IMR-90 (cell line): ENCODE measurements at regions not wholly inside any gene's neighbourhood (a gene's known extent, or its start where the extent isn't known, plus 50 kb on each side); places are given as distances from the start of the nearest gene placed in this dataset.

Experiments used
- ATAC-seq: fragments of 200-7000 bp; cut with Tn5 transposase; 2 replicates; pipeline ENCODE4 v1.9.1; 2020; ENCODE audit warnings: low read depth, mild to moderate bottlenecking, moderate library complexity
- BruUV-seq: library from RNA; stranded (reverse); fragments of 400-500 nt; replicated peaks from 2 replicates; lab custom pipeline; 2021; lab: Mats Ljungman, UMichigan
- CTCF ChIA-PET: fragments of 300-600 bp; formaldehyde crosslinking; extraction: SDS; loops from one replicate; lab custom pipeline; 2021; ENCODE audit warnings: antibody characterized with exemption; lab: Yijun Ruan, JAX
- POLR2A ChIA-PET: fragments of 300-600 bp; sonication (Branson Sonifier 250); formaldehyde crosslinking; loops from one replicate; lab custom pipeline; 2022; ENCODE audit warnings: antibody characterized with exemption; ENCODE audit not compliant: unreplicated experiment; lab: Charles Lee
- DNase-seq: peaks from one replicate; pipeline ENCODE4 v3.0.0; 2013
- H2AFZ ChIP-seq: replicated peaks from 2 replicates; pipeline ENCODE3; 2013; ENCODE audit warnings: low read length, mild to moderate bottlenecking; ENCODE audit not compliant: poor library complexity
- H2AK5ac ChIP-seq: 2 replicates; pipeline ENCODE4 v1.6.1; 2013; ENCODE audit warnings: low read depth, low read length, inconsistent platforms
- H2AK9ac ChIP-seq: replicated peaks from 2 replicates; pipeline ENCODE3; 2013; ENCODE audit warnings: mild to moderate bottlenecking, low read depth, low read length, moderate library complexity; ENCODE audit not compliant: poor library complexity
- H2BK120ac ChIP-seq: 2 replicates; pipeline ENCODE4 v1.6.1; 2013; ENCODE audit warnings: low read depth, low read length, inconsistent platforms
- H2BK15ac ChIP-seq: 3 replicates; pipeline ENCODE4 v1.6.1; 2013; ENCODE audit warnings: low read depth, low read length, inconsistent platforms
- H2BK20ac ChIP-seq: 2 replicates; pipeline ENCODE4 v1.6.1; 2013; ENCODE audit warnings: low read depth, mild to moderate bottlenecking, inconsistent platforms, low read length, moderate library complexity
- H2BK5ac ChIP-seq: 2 replicates; pipeline ENCODE4 v1.6.1; 2013; ENCODE audit warnings: mild to moderate bottlenecking, low read depth, low read length, inconsistent platforms; ENCODE audit not compliant: poor library complexity, severe bottlenecking
- H3K14ac ChIP-seq: replicated peaks from 2 replicates; pipeline ENCODE4 v1.6.1; 2013; ENCODE audit warnings: low read depth, low read length, inconsistent platforms
- H3K18ac ChIP-seq: 2 replicates; pipeline ENCODE4 v1.6.1; 2013; ENCODE audit warnings: low read depth, low read length, control low read depth
- H3K23ac ChIP-seq: 2 replicates; pipeline ENCODE4 v1.6.1; 2013; ENCODE audit warnings: low read depth, low read length, inconsistent platforms
- H3K27ac ChIP-seq: 2 replicates; pipeline ENCODE4 v1.5.1; 2013; ENCODE audit warnings: mild to moderate bottlenecking, control low read depth, low read length; ENCODE audit not compliant: insufficient read depth
- H3K27me3 ChIP-seq: 2 replicates; pipeline ENCODE4 v1.6.1; 2013; ENCODE audit warnings: low read length; ENCODE audit not compliant: control insufficient read depth, insufficient read depth
- H3K36me3 ChIP-seq: 2 replicates; pipeline ENCODE4 v1.6.1; 2013; ENCODE audit warnings: low read length, mixed read lengths; ENCODE audit not compliant: control insufficient read depth, insufficient read depth
- H3K4ac ChIP-seq: 2 replicates; pipeline ENCODE4 v1.6.1; 2013; ENCODE audit warnings: low read depth, low read length, inconsistent platforms
- H3K4me1 ChIP-seq: 2 replicates; pipeline ENCODE4 v1.6.1; 2013; ENCODE audit warnings: low read length, mixed read lengths; ENCODE audit not compliant: control insufficient read depth, insufficient read depth
- H3K4me2 ChIP-seq: 2 replicates; pipeline ENCODE4 v1.6.1; 2013; ENCODE audit warnings: low read depth, mild to moderate bottlenecking, control low read depth, low read length, moderate library complexity
- H3K4me3 ChIP-seq: 2 replicates; pipeline ENCODE4 v1.5.1; 2013; ENCODE audit warnings: low read depth, mild to moderate bottlenecking, control low read depth, low read length, moderate library complexity; ENCODE audit not compliant: insufficient read depth
- H3K56ac ChIP-seq: 2 replicates; pipeline ENCODE4 v1.6.1; 2013; ENCODE audit warnings: low read length, inconsistent platforms; ENCODE audit not compliant: insufficient read depth; ENCODE audit errors: extremely low read depth
- H3K79me1 ChIP-seq, 2 experiments: 2 replicates each; pipeline ENCODE4 v1.6.1; 2013; ENCODE audit warnings: low read length in 2 of 2, inconsistent platforms in 1 of 2, low read depth in 1 of 2
- H3K9ac ChIP-seq: 2 replicates; pipeline ENCODE4 v1.6.1; 2013; ENCODE audit warnings: low read depth, low read length, control low read depth
- H3K9me1 ChIP-seq: 2 replicates; pipeline ENCODE4 v1.6.1; 2013; ENCODE audit warnings: low read length, inconsistent platforms; ENCODE audit not compliant: insufficient read depth
- H3K9me3 ChIP-seq: 2 replicates; pipeline ENCODE4 v1.6.1; 2013; ENCODE audit warnings: low read length; ENCODE audit not compliant: control insufficient read depth, insufficient read depth
- H4K20me1 ChIP-seq: 2 replicates; pipeline ENCODE4 v1.6.1; 2013; ENCODE audit warnings: low read length, inconsistent platforms; ENCODE audit not compliant: insufficient read depth
- H4K5ac ChIP-seq: 2 replicates; pipeline ENCODE4 v1.6.1; 2013; ENCODE audit warnings: mild to moderate bottlenecking, low read depth, low read length, control low read depth
- H4K8ac ChIP-seq, 2 experiments: 2 replicates each; pipeline ENCODE4 v1.6.1; 2013; ENCODE audit warnings: low read depth in 2 of 2, low read length in 2 of 2, control low read depth in 1 of 2, inconsistent platforms in 1 of 2
- H4K91ac ChIP-seq: 2 replicates; pipeline ENCODE4 v1.6.1; 2013; ENCODE audit warnings: low read depth, low read length, inconsistent platforms; ENCODE audit not compliant: insufficient read depth
- BHLHE40 ChIP-seq: fragments of 150-350 bp; IDR thresholded peaks from 2 replicates; pipeline ENCODE4 v1.6.1; 2016; ENCODE audit warnings: mild to moderate bottlenecking, low read depth, low read length
- MAFK ChIP-seq: IDR thresholded peaks from 2 replicates; pipeline ENCODE4 v1.6.1; 2012; ENCODE audit warnings: low read depth, low read length, improper control_type of control experiment
- MXI1 ChIP-seq: IDR thresholded peaks from 2 replicates; pipeline ENCODE4 v1.6.1; 2012; ENCODE audit warnings: low read depth, mild to moderate bottlenecking, low read length, moderate library complexity, borderline replicate concordance
- RAD21 ChIP-seq: IDR thresholded peaks from 2 replicates; pipeline ENCODE4 v1.6.1; 2012; ENCODE audit warnings: low read length, improper control_type of control experiment
- RCOR1 ChIP-seq: IDR thresholded peaks from 2 replicates; pipeline ENCODE4 v1.6.1; 2012; ENCODE audit warnings: mild to moderate bottlenecking, low read length, improper control_type of control experiment; ENCODE audit not compliant: insufficient replicate concordance
- WGBS, 2 experiments: methylation state at CpG; one replicate each; pipeline versions ENCODE4 v1.1.5 to v1.1.7; 2013; ENCODE audit warnings: missing lambda C conversion rate in 2 of 2; ENCODE audit not compliant: insufficient read length in 1 of 2; ENCODE audit errors: extremely low coverage in 2 of 2; 5-methylcytosine and 5-hydroxymethylcytosine counted together
- dilution Hi-C: fragments of 300-500 bp; cut with HindIII; formaldehyde crosslinking; loops from one replicate; pipeline ENCODE4 v1.14.3; 2018; ENCODE audit warnings: low sequenced_read_pairs; ENCODE audit not compliant: unreplicated experiment
- in situ Hi-C: fragments of 300-500 bp; cut with MboI; formaldehyde crosslinking; loops from 3 replicates; pipeline ENCODE4 v1.14.3; 2019; ENCODE audit warnings: low sequenced_read_pairs, inconsistent platforms, mixed read lengths
- intact Hi-C: fragments of 100-400 bp; cut with micrococcal nuclease; formaldehyde crosslinking; loops from 2 replicates; pipeline ENCODE4 v1.10.0; 2022
- TF ChIP-seq, protein P1 (sequence below): fragments of 150-350 bp; IDR thresholded peaks from 2 replicates; pipeline ENCODE4 v1.6.1; 2016; ENCODE audit warnings: low read depth, mild to moderate bottlenecking, low read length, moderate library complexity, borderline replicate concordance

GRCh38 chr1:5765997-5766913 lies 226.0 kb downstream of the NPHP4 start:
- Histone ChIP-seq H4K8ac (no peak overlapping the region), H3K9me1 (no peaks in the 10 kb centered on the region), H4K20me1 (no peaks in the 10 kb centered on the region), H3K56ac (no peak overlapping the region), H3K4me2 (no peak overlapping the region), H3K23ac (no peak overlapping the region), H2AFZ (no peak overlapping the region), H3K9ac (no peak overlapping the region), H4K91ac (no peak overlapping the region), H3K79me1 (no peaks in the 10 kb centered on the region), H3K27ac (no peak overlapping the region), H3K14ac (no peak overlapping the region), H3K4me1 (no peaks in the 10 kb centered on the region), H2BK120ac (no peak overlapping the region), H2BK15ac (no peak overlapping the region), H2BK20ac (no peak overlapping the region), H2BK5ac (no peak overlapping the region), H4K5ac (no peak overlapping the region), H2AK9ac (no peak overlapping the region), H3K4me3 (no peak overlapping the region), H3K9me3 (peaks cover 35% of the 10 kb centered on the region), H3K27me3 (no peaks in the 10 kb centered on the region), H2AK5ac (no peak overlapping the region), H3K4ac (no peak overlapping the region), H3K18ac (no peak overlapping the region), H3K36me3 (no peaks in the 10 kb centered on the region)
- ATAC-seq (no peak), DNase-seq (no peak)
- intact Hi-C loops (no loop called here), in situ Hi-C loops (no loop called here), dilution Hi-C loops (no loop called here)
- WGBS, 2 experiments = 100% methylated on average over 1 of the region's 17 CpGs; no CpG with 5 or more reads in 1 of the 2 experiments
- no peak for TF ChIP-seq MAFK
- no peak for TF ChIP-seq MXI1
- TF ChIP-seq BHLHE40 = no peak
- TF ChIP-seq, protein P1, sequence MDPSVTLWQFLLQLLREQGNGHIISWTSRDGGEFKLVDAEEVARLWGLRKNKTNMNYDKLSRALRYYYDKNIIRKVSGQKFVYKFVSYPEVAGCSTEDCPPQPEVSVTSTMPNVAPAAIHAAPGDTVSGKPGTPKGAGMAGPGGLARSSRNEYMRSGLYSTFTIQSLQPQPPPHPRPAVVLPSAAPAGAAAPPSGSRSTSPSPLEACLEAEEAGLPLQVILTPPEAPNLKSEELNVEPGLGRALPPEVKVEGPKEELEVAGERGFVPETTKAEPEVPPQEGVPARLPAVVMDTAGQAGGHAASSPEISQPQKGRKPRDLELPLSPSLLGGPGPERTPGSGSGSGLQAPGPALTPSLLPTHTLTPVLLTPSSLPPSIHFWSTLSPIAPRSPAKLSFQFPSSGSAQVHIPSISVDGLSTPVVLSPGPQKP = no peak
- no peak for TF ChIP-seq RAD21
- no peak for TF ChIP-seq RCOR1
- POLR2A ChIA-PET = no interaction called here
- CTCF ChIA-PET = no interaction called here
- no TSS peak for BruUV-seq
